Activated naive CD8-positive, alpha-beta T cell treated with anti-CD3 and anti-CD28 coated beads, Interleukin-2, amount 50 U/mL, for 16 hours (primary cell): ENCODE measurements at regions not wholly inside any gene's neighbourhood (a gene's known extent, or its start where the extent isn't known, plus 50 kb on each side); places are given as distances from the start of the nearest gene placed in this dataset.

Experiments
- DNase-seq: peaks from one replicate; pipeline ENCODE4 v3.0.0-alpha.2; 2020; ENCODE audit warnings: low read depth, low spot score

DNA sequence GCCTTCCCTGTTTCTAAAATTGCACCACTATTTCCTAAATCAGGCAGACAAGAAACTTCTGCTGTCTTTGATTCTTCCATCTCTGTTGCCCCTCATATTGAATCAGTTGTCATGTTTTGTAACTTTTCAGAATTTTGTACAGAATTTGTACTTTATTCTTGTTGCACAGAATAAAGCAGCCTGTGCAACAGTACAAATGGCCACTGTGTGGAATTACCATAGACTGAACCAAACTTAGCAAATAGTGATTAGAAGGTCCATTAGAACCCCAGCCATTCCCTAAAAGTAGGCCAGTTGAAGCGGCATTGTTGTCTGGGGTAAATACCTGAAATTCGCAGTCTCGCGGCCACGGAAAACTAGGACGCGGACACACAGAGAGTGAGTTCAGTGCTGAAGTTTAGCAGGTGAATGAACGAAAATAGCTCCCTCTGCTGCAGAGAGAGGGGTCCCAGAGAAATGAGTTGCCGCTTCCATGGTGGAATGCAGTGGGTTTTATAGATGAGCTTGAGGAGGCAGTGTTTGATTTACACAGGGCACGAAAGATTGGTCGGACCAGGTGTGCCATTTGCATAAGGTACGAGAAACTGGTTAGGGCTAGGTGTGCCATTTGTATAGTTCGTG, 71.8 kb downstream of the C4orf33 start:
- DNase-seq: no peak

DNA sequence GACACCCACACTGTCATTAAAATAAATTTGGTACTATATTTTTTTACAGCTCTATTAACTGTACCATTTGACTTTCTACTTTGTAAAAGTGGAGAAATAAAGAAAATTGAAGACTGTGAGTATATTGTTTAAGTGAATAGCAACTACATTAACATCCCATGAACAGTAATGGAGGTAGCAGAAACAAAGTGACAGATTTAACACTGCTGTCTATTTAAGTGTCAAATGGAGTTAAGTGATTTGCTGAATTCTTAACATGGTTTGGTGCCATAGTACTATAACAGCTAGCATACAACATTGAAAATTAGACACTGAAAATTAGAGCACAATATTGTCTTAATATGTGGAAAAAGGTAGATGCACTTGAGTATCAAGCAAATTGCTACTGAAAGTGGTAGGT, 76.2 kb downstream of the C4orf33 start:
- no peak for DNase-seq

DNA sequence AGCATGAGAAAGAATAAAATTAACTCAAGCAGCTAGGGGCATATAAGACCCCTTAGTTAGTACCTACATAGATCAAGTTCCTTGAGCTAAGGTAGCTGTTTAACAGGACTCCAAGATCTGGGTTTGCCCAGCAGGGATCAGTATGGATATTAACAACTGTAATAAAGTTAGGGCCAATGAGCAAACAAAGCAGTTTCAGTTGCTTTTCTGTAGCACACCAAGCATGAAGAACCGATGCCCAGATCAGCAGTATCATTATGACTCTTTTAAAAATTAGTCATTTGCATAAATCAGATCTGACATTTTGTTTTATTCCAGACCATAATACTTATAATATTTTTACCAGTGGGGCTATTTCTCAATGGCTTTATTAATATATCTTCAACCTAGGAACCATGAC, 80.9 kb downstream of the C4orf33 start:
- DNase-seq: no peak

GRCh38 chr4:129179276-129179675, 83.3 kb downstream of the C4orf33 start:
- DNase-seq: no peak

DNA sequence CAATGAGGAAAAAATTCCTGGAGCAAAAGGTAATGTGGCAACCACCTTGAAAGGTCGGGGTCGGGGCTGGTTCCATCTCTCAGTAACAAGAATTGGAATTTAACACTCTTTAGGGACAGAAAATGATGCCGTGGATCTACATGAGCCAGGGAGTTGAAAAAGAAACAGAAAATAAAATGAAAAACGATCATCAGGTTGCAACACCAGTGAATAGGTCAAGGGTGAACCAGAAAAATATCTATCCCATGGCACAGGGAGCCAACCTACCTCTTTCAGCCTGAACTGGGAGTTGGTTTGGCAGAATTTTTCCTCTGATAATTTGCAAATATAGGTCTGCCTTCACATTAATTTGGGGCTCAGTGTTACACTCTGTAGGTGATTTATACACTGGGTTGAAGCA, 93.7 kb downstream of the C4orf33 start:
- no peak for DNase-seq

GRCh38 chr4:129193357-129194100, 97.6 kb downstream of the C4orf33 start:
- DNase-seq: no peak

DNA sequence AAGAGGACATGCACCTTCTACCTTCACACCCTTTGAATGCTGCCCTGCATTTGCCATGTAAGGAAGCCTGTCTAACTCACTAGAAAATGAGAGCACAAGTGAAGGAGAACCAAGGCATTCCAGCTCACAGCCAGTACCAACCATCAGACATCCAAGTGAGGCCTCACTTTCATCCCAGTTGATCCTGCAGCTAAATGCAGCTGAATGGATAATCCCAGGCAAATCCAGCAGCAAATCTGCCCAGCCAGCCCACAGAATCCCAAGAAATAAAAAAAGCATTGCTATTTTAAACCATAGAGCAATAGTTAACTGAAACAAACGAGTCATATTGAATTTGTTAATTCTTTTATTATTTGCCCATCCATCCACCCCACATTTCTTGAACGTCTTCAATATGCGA, 112.5 kb downstream of the C4orf33 start:
- no peak for DNase-seq

- no peak for DNase-seq
These were observed 117.7 kb downstream of the C4orf33 start for GRCh38 chr4:129213692-129214091.

- no peak for DNase-seq
These were observed 122.4 kb downstream of the C4orf33 start for GRCh38 chr4:129218360-129218759.

DNA sequence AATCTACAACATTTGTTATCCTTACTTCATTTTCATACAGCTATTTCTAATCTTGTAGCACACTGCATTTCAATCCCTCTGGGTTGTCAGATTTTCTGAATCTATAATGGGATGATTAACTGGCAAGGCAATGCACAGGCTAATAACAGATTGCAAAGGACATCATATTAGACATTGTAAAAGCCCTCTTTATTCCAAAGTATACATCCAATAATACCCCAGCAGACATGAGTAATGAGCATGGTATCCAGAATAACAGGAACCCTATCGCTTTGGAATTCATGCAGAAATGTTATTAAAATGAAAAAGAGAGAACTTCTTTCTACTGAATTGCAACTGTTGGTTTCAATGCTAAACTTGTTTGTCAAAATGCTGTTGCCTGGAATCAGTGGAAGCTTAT, 122.9 kb downstream of the C4orf33 start:
- no peak for DNase-seq

DNA sequence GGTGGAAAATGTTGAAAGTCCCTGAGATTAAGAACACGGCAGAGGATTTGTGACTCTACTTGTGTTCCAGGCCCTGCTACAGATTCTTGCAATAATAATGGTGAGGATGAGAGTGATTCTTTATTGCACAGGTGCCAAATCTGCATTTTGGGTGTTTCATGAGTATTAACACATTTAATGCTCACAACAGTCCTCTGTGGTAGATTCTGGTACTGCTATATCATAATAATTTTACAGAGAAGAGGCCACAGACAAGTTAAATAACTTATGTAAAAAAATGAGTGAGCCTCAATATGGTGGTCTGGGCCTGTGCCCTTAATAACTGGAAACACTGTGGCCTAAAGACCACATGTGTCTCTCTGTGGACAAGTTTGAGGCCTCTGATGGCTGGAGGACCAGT, 124.3 kb downstream of the C4orf33 start:
- no peak for DNase-seq

DNA sequence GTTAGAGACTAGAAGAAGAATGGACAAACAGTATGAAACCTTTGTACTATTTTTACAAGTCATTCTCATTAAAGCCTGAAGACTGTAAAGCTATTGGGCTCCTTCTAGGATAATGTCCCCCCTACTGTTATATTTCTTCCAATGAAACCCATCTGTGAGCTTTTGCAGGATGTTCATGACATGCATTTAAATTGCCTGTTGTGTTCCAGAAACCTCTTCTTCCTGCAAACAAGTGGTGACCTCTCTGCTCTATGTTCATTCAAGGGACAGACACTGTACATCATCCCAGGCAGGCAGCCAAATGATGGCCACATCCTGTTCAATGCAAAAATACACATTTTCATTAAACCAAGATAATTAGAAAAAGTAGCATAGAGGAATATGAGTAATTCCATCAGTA, 128.0 kb downstream of the C4orf33 start:
- no peak for DNase-seq

DNA sequence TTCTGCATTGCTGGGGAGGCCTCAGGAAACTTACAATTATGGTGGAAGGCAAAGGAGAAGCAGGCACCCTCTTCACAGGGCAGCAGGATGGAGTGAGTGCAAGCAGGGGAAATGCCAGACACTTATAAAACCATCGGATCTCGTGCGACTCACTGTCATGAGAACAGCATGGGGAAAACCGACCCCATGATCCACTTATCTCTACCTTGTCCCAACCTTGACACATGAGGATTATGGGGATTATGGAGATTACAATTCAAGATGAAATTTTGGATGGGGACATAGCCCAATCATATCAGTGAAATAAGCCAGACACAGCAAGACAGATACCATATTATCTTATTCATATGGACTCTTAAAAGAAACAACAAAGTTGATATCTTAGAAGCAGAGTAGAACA, 134.9 kb downstream of the C4orf33 start:
- DNase-seq: no peak

DNA sequence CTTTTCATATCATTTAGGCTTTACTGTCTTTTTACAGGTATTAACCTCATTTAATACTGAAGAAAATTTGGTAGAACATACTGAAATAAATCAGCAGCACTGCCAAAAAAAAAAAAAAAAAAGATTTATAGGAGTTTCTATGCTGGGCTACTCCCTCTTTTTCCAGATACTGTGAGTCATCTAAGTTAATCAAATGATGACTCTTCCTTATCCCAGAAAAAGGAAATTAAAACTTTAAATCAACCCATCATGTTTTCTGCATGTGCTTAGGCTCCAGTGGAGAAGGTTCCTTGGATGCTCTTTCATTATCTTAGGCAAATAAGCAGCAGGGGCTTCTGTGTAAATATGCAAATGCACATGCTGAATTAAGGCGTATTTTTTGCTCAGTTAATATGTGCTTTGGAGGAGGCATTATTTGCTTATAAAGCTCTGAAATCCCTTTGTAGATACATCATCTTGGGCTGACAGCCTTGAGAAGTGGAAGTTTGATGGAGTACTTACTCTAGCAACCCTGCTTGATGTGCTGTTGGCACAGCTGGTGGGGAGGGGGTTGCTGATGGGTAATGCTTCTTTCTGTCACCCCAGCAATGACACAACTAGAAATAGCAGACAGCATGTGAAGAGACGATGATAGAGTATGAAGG, 136.1 kb downstream of the C4orf33 start:
- DNase-seq: no peak

GRCh38 chr4:129232589-129233337, 136.8 kb downstream of the C4orf33 start:
- DNase-seq: no peak

DNA sequence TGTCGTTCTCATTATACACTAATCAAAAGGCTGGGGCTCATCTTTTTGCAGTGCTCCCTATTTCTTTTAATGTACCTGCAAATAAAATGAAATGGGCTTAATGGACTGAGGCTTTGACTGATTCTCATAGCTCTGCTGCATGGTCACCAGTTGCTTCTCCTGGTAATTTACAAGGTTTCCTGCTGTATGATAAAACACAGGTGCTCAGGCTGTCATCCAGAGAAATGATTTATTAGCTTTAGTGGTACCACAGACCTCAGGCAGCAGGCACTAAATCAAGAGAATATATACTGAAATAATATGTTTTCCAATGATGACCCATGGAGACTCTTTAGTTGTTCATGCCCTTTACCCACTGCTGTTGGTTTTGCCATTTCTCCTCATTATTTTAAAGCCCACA, 137.7 kb downstream of the C4orf33 start:
- DNase-seq: no peak

DNA sequence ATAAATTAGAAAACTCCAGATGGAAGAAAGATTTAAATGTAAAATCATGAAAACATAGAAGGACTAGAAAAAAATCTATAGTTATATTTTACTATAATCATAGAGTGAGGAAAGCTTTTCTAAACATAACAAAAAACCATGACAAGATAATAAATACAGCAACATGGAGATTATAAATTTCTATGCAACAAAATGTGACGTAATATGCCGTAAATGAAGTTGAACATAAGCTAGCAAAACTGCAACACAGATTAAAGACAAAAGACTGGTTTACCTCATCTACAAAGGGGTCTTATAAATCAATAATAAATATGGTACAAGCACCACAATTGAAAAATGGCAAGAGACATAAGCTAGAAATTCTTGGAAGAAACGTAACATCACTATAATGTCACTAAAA, 140.4 kb downstream of the C4orf33 start:
- DNase-seq: no peak

- DNase-seq: no peak
These were observed 143.1 kb downstream of the C4orf33 start for GRCh38 chr4:129239088-129239487.

GRCh38 chr4:129240816-129241215, 144.9 kb downstream of the C4orf33 start:
- no peak for DNase-seq

- no peak for DNase-seq
These were observed 150.2 kb downstream of the C4orf33 start for GRCh38 chr4:129246145-129246544.

DNA sequence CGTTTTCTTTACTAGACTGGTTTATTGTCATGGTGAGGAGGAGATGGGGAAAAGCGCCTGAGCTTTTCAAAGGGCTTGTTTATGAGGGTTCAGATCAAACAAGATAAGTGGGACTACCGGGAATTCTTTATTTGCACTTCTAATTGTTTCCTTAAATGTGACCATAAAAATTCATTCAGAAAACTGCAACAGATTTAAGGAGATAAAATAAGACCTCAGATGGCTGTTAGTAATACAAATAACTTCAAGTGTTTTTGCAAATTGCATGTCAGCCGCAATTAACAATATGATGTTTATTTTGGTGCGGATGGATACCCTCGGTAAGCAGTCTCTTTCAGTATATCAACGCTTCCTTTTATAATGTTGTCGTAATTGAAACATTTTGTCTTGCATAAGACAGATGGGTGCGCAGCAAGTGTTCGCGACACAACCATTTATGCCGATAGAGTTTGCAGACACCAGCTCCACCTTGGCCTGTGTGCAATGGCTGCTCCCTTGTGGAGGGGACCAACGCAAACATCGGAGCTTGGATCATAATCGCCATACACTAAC, 151.0 kb downstream of the C4orf33 start:
- no peak for DNase-seq

- DNase-seq: no peak
These were observed 152.7 kb downstream of the C4orf33 start for GRCh38 chr4:129248621-129249020.
